Hepatocyte (in vitro differentiated cells): ENCODE measurements at regions not wholly inside any gene's neighbourhood (a gene's known extent, or its start where the extent isn't known, plus 50 kb on each side); places are given as distances from the start of the nearest gene placed in this dataset.

Experiments
- DNase-seq: peaks from one replicate; pipeline ENCODE4 v3.0.0-alpha.2; 2016; ENCODE audit warnings: low spot score
- H2AFZ ChIP-seq: fragments of 200-600 bp; sonication (generic); 2 replicates; pipeline ENCODE4 v1.6.0; 2016; ENCODE audit warnings: antibody characterized with exemption, mild to moderate bottlenecking
- H3K27ac ChIP-seq: fragments of 200-600 bp; sonication (generic); 2 replicates; pipeline ENCODE4 v1.5.1; 2016; ENCODE audit warnings: mild to moderate bottlenecking
- H3K27me3 ChIP-seq: fragments of 200-600 bp; sonication (generic); 2 replicates; pipeline ENCODE4 v1.6.1; 2016
- H3K36me3 ChIP-seq: fragments of 200-600 bp; sonication (generic); replicated peaks from 2 replicates; pipeline ENCODE4 v1.5.1; 2016; ENCODE audit warnings: low read depth; ENCODE audit not compliant: insufficient read depth
- H3K4me1 ChIP-seq: fragments of 200-600 bp; sonication (generic); 2 replicates; pipeline ENCODE4 v1.5.1; 2016; ENCODE audit warnings: mild to moderate bottlenecking, moderate library complexity; ENCODE audit not compliant: insufficient read depth
- H3K4me2 ChIP-seq: fragments of 200-600 bp; sonication (generic); 2 replicates; pipeline ENCODE4 v1.6.0; 2016
- H3K4me3 ChIP-seq: fragments of 200-600 bp; sonication (generic); 2 replicates; pipeline ENCODE4 v1.5.1; 2016; ENCODE audit warnings: mild to moderate bottlenecking
- H3K79me2 ChIP-seq: fragments of 200-600 bp; sonication (generic); 2 replicates; pipeline ENCODE4 v1.6.0; 2017; ENCODE audit warnings: mild to moderate bottlenecking
- H3K9me2 ChIP-seq: fragments of 200-600 bp; sonication (generic); replicated peaks from 2 replicates; pipeline ENCODE4 v1.6.0; 2017; ENCODE audit warnings: mild to moderate bottlenecking; ENCODE audit not compliant: insufficient read depth
- H3K9me3 ChIP-seq: fragments of 200-600 bp; sonication (generic); 2 replicates; pipeline ENCODE4 v1.5.1; 2016; ENCODE audit warnings: low read depth, mild to moderate bottlenecking
- H4K20me1 ChIP-seq: fragments of 200-600 bp; sonication (generic); 2 replicates; pipeline ENCODE4 v1.6.0; 2016; ENCODE audit warnings: mild to moderate bottlenecking; ENCODE audit not compliant: insufficient read depth, poor library complexity, severe bottlenecking
- CTCF ChIP-seq: fragments of 200-600 bp; sonication (generic); IDR thresholded peaks from 2 replicates; pipeline ENCODE4 v1.5.1; 2016; ENCODE audit warnings: antibody characterized with exemption, mild to moderate bottlenecking; ENCODE audit not compliant: poor library complexity
- EZH2 ChIP-seq: fragments of 200-600 bp; sonication (generic); IDR thresholded peaks from 2 replicates; pipeline ENCODE4 v1.6.1; 2016; ENCODE audit warnings: antibody characterized with exemption, mild to moderate bottlenecking, borderline replicate concordance
- EZH2phosphoT487 ChIP-seq: fragments of 200-600 bp; sonication (generic); IDR thresholded peaks from one replicate; pipeline ENCODE4 v1.6.1; 2018; ENCODE audit warnings: antibody characterized with exemption, mild to moderate bottlenecking, low read depth, moderate library complexity; ENCODE audit not compliant: unreplicated experiment, severe bottlenecking
- WGBS: methylation state at CpG from one replicate; pipeline ENCODE4 v1.1.6; 2016; ENCODE audit warnings: low lambda C conversion rate; ENCODE audit errors: missing lambda C conversion rate; 5-methylcytosine and 5-hydroxymethylcytosine counted together

DNA sequence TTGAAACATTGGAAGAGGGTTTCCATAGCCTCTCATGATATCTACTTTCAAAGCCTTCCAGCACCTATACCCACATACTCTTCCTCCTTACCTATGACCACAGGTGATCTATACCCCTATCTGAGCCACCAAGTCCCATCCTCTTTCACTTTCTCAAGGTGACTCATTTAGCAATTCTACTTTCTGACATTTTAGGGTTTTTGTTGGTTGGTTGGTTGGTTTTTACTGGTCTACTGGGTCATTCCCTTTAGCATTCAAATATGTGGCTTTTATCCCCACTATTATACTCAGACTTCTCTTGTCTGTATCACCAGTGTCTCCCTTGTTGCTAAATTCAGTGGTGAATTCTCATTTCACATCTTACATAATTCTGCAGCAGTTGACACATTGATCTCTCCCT lies 130.4 kb upstream of the STEAP4 start:
- DNase-seq = no peak
- Histone ChIP-seq H3K4me3 (no peak overlapping the region), H3K79me2 (no peaks in the 10 kb centered on the region), H3K9me3 (no peaks in the 10 kb centered on the region), H3K36me3 (no peaks in the 10 kb centered on the region), H3K9me2 (no peaks in the 10 kb centered on the region), H3K27ac (no peak overlapping the region), H3K4me2 (no peak overlapping the region), H4K20me1 (no peaks in the 10 kb centered on the region), H3K27me3 (no peaks in the 10 kb centered on the region), H2AFZ (no peak overlapping the region), H3K4me1 (no peaks in the 10 kb centered on the region)
- TF ChIP-seq CTCF (no peak), EZH2 (no peak), EZH2phosphoT487 (no peak)

DNA sequence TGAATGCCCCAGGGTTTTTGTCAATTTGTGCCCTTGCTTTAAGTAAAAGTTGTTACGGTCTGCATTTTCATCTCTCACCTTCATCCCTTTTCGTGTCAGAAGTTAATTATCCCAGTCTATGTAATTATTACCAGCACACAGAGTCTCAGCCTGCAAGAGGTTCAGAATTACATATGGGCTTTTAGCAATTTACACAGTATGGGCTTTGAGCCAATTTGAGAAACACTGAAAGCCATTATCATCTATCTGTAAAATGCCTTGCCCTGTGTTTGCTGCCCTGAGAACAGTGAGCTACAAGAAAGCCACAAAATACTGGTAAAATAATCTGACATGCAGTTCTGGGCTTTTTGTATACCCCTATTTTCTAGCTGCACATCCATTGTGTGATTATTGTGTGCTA lies 125.6 kb upstream of the STEAP4 start:
- H3K27me3 ChIP-seq = no peaks in the 10 kb centered on the region
- H3K4me3 ChIP-seq = no peak overlapping the region
- H3K4me1 ChIP-seq = no peaks in the 10 kb centered on the region
- no peaks in the 10 kb centered on the region for H3K9me2 ChIP-seq
- no peak overlapping the region for H2AFZ ChIP-seq
- H3K9me3 ChIP-seq = no peaks in the 10 kb centered on the region
- no peak overlapping the region for H3K27ac ChIP-seq
- whole genome bisulfite sequencing = 30% methylated on average over 2 of the region's 2 CpGs
- DNase-seq = no peak
- no peaks in the 10 kb centered on the region for H3K79me2 ChIP-seq
- H3K4me2 ChIP-seq = no peak overlapping the region
- no peaks in the 10 kb centered on the region for H3K36me3 ChIP-seq
- no peak for TF ChIP-seq EZH2
- TF ChIP-seq EZH2phosphoT487 = no peak
- no peak for TF ChIP-seq CTCF
- H4K20me1 ChIP-seq = no peaks in the 10 kb centered on the region

DNA sequence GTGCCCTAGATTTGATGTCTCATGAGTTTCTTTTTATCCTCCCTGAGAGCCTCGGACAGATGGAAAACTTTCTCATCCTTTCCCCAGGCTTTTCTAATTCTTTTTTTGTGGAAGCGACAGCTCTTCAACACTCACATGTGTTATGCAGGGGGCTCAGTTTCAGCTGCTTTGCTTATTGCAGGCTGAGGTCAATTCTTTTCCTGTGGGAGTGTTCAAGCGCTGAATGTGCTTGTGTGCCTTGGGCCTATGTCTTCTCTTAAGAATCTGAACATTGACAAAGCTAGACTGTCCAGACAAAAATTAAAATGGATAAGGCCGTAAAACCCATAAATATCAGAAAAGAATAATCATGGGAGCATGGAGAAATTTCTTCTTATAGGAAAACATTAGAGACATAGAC lies 125.2 kb upstream of the STEAP4 start:
- no peak for TF ChIP-seq EZH2
- TF ChIP-seq EZH2phosphoT487 = no peak
- H3K36me3 ChIP-seq = no peaks in the 10 kb centered on the region
- WGBS = 70% methylated on average over 4 of the region's 4 CpGs

DNA sequence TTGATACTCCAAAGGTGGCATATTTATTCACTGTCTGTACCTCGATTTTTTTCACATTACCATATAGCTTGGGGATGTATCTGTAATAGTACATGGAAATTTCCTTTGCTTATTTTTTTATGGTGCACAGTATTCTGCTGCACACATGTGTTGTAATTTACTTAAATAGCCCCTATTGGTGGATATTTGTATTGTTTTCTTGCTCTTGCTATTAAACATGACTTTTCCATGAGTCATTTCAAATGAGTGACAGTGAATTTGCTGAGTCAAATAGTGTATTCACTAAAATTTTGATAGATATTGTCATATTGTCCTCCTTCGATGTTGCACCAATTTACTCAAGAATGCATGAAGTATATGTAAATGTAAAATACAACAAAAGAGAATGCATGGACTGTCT lies 122.7 kb upstream of the STEAP4 start:
- no peaks in the 10 kb centered on the region for H3K4me1 ChIP-seq
- H2AFZ ChIP-seq = no peak overlapping the region
- no peak overlapping the region for H3K27ac ChIP-seq
- H3K4me2 ChIP-seq = no peak overlapping the region
- no peaks in the 10 kb centered on the region for H3K36me3 ChIP-seq
- no peak overlapping the region for H3K4me3 ChIP-seq
- no peaks in the 10 kb centered on the region for H3K9me2 ChIP-seq
- no peaks in the 10 kb centered on the region for H3K9me3 ChIP-seq
- no peaks in the 10 kb centered on the region for H3K79me2 ChIP-seq
- no peak for DNase-seq
- TF ChIP-seq EZH2 (no peak), EZH2phosphoT487 (no peak), CTCF (no peak)
- no peaks in the 10 kb centered on the region for H3K27me3 ChIP-seq
- WGBS = 84% methylated on average over 2 of the region's 2 CpGs
- no peaks in the 10 kb centered on the region for H4K20me1 ChIP-seq

More for the DNA sequence above, 125.2 kb upstream of the STEAP4 start:
- H3K4me2 ChIP-seq = no peak overlapping the region
- no peak overlapping the region for H3K4me3 ChIP-seq
- H3K79me2 ChIP-seq = no peaks in the 10 kb centered on the region
- no peak for DNase-seq
- no peaks in the 10 kb centered on the region for H3K9me2 ChIP-seq
- H3K27ac ChIP-seq = no peak overlapping the region
- H2AFZ ChIP-seq = no peak overlapping the region
- H3K9me3 ChIP-seq = no peaks in the 10 kb centered on the region
- H3K4me1 ChIP-seq = no peaks in the 10 kb centered on the region
- H3K27me3 ChIP-seq = no peaks in the 10 kb centered on the region
- no peaks in the 10 kb centered on the region for H4K20me1 ChIP-seq
